A549 (cell line): ENCODE measurements at regions not wholly inside any gene's neighbourhood (a gene's known extent, or its start where the extent isn't known, plus 50 kb on each side); places are given as distances from the start of the nearest gene placed in this dataset.

Experiments used
- BCL3 ChIP-seq: fragments of >200 bp; sonication (Bioruptor Twin); formaldehyde crosslinking; IDR thresholded peaks from 3 replicates; pipeline ENCODE4 v1.6.1; 2016
- BHLHE40 ChIP-seq: IDR thresholded peaks from 2 replicates; pipeline ENCODE4 v1.6.1; 2012; ENCODE audit warnings: low read depth, low read length, inconsistent platforms
- CHD4 ChIP-seq: fragments of 200-600 bp; sonication (generic); IDR thresholded peaks from 2 replicates; pipeline ENCODE4 v1.6.1; 2016; ENCODE audit warnings: antibody characterized with exemption, mild to moderate bottlenecking, borderline replicate concordance
- CTCF ChIP-seq: fragments of >200 bp; sonication (Bioruptor Twin); formaldehyde crosslinking; IDR thresholded peaks from 3 replicates; pipeline ENCODE4 v1.5.1; 2016
- HDAC2 ChIP-seq: fragments of 200-600 bp; sonication (generic); IDR thresholded peaks from 2 replicates; pipeline ENCODE4 v1.6.1; 2016
- KDM5A ChIP-seq: fragments of 200-600 bp; sonication (generic); IDR thresholded peaks from 2 replicates; pipeline ENCODE4 v1.6.1; 2016; ENCODE audit warnings: antibody characterized with exemption, mild to moderate bottlenecking
- PBX3 ChIP-seq: IDR thresholded peaks from 2 replicates; pipeline ENCODE4 v1.6.1; 2012
- POLR2A ChIP-seq: IDR thresholded peaks from 2 replicates; pipeline ENCODE4 v1.6.1; 2012; ENCODE audit warnings: mild to moderate bottlenecking, low read length
- RAD21 ChIP-seq, 2 experiments: fragments of >200 bp in 1 of 2; sonication (Bioruptor Twin) in 1 of 2; formaldehyde crosslinking in 1 of 2; IDR thresholded peaks in 1 of 2; conservative IDR thresholded peaks in 1 of 2; 2 replicates in 1 of 2; 3 replicates in 1 of 2; pipeline ENCODE4 v1.6.1; 2012 to 2018; ENCODE audit warnings: inconsistent platforms in 1 of 2
- SMC3 ChIP-seq: fragments of >200 bp; sonication (Bioruptor Twin); formaldehyde crosslinking; IDR thresholded peaks from 3 replicates; pipeline ENCODE4 v1.6.1; 2018; ENCODE audit warnings: inconsistent platforms
- TF ChIP-seq, protein P1 (sequence below): IDR thresholded peaks from 2 replicates; pipeline ENCODE4 v1.6.1; 2012
- TF ChIP-seq, protein P2 (sequence below): fragments of 200-600 bp; sonication (generic); IDR thresholded peaks from 2 replicates; pipeline ENCODE4 v1.6.1; 2016; ENCODE audit warnings: antibody characterized with exemption, mild to moderate bottlenecking, moderate library complexity

DNA sequence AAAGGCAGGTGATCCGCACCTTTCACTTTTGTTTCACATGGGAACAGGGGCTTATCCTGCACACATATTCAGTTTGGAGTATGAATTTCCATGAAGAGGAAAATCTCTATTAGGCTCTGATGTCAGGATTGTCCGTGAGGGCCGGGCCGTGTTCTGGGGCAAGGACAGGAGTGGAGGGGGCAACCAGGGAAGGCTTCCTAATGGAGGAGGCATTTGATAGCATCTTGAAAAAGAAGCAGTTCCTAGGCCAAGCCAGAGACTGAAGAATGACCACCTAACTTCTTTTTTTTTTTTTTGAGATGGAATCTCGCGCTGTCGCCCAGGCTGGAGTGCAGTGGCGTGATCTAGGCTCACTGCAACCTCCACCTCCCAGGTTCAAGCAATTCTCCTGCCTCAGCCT is 174.2 kb downstream of the SEC14L1 start:
- TF ChIP-seq POLR2A (no peak), CHD4 (no peak), CTCF (no peak), BHLHE40 (no peak), SMC3 (no peak), HDAC2 (no peak), PBX3 (no peak), KDM5A (no peak), BCL3 (no peak), RAD21 (conservative IDR thresholded peaks at IDR 0.05 in 1 of 2, IDR thresholded peaks at IDR 0.05 in 1 of 2) (no peak)
- TF ChIP-seq, protein P1, sequence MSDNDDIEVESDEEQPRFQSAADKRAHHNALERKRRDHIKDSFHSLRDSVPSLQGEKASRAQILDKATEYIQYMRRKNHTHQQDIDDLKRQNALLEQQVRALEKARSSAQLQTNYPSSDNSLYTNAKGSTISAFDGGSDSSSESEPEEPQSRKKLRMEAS = no peak
- TF ChIP-seq, protein P2, sequence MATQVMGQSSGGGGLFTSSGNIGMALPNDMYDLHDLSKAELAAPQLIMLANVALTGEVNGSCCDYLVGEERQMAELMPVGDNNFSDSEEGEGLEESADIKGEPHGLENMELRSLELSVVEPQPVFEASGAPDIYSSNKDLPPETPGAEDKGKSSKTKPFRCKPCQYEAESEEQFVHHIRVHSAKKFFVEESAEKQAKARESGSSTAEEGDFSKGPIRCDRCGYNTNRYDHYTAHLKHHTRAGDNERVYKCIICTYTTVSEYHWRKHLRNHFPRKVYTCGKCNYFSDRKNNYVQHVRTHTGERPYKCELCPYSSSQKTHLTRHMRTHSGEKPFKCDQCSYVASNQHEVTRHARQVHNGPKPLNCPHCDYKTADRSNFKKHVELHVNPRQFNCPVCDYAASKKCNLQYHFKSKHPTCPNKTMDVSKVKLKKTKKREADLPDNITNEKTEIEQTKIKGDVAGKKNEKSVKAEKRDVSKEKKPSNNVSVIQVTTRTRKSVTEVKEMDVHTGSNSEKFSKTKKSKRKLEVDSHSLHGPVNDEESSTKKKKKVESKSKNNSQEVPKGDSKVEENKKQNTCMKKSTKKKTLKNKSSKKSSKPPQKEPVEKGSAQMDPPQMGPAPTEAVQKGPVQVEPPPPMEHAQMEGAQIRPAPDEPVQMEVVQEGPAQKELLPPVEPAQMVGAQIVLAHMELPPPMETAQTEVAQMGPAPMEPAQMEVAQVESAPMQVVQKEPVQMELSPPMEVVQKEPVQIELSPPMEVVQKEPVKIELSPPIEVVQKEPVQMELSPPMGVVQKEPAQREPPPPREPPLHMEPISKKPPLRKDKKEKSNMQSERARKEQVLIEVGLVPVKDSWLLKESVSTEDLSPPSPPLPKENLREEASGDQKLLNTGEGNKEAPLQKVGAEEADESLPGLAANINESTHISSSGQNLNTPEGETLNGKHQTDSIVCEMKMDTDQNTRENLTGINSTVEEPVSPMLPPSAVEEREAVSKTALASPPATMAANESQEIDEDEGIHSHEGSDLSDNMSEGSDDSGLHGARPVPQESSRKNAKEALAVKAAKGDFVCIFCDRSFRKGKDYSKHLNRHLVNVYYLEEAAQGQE = no peak
